Karpas-422 (cell line): ENCODE measurements at regions not wholly inside any gene's neighbourhood (a gene's known extent, or its start where the extent isn't known, plus 50 kb on each side); places are given as distances from the start of the nearest gene placed in this dataset.

ENCODE experiments used
- DNase-seq: peaks from one replicate; pipeline ENCODE4 v3.0.0-alpha.2; 2015
- H2AFZ ChIP-seq: fragments of 200-600 bp; sonication (generic); 2 replicates; pipeline ENCODE4 v1.6.1; 2014; ENCODE audit warnings: antibody characterized with exemption, low read length, mixed read lengths
- H3K27ac ChIP-seq: fragments of 200-600 bp; sonication (generic); 2 replicates; pipeline ENCODE4 v1.5.1; 2014; ENCODE audit warnings: mild to moderate bottlenecking, low read length, moderate library complexity
- H3K27me3 ChIP-seq: fragments of 200-600 bp; sonication (generic); 2 replicates; pipeline ENCODE4 v1.6.1; 2014; ENCODE audit warnings: low read length, mixed read lengths
- H3K36me3 ChIP-seq: fragments of 200-600 bp; sonication (generic); 2 replicates; pipeline ENCODE4 v1.6.1; 2014; ENCODE audit warnings: low read length, mixed read lengths; ENCODE audit not compliant: insufficient read depth
- H3K4me1 ChIP-seq: fragments of 200-600 bp; sonication (generic); 2 replicates; pipeline ENCODE4 v1.6.1; 2014; ENCODE audit warnings: mild to moderate bottlenecking, low read length, mixed read lengths
- H3K4me2 ChIP-seq: fragments of 200-600 bp; sonication (generic); 2 replicates; pipeline ENCODE4 v1.6.1; 2014; ENCODE audit warnings: low read length, low read depth, mild to moderate bottlenecking; ENCODE audit not compliant: poor library complexity, severe bottlenecking
- H3K4me3 ChIP-seq: fragments of 200-600 bp; sonication (generic); 2 replicates; pipeline ENCODE4 v1.5.1; 2014; ENCODE audit warnings: mild to moderate bottlenecking, antibody characterized with exemption, low read length, mixed read lengths
- H3K79me2 ChIP-seq: fragments of 200-600 bp; sonication (generic); 2 replicates; pipeline ENCODE4 v1.6.1; 2014; ENCODE audit warnings: mild to moderate bottlenecking, low read length, mixed read lengths
- H3K9ac ChIP-seq: fragments of 200-600 bp; sonication (generic); 2 replicates; pipeline ENCODE4 v1.6.0; 2014; ENCODE audit warnings: low read length
- H3K9me2 ChIP-seq: fragments of 200-600 bp; sonication (generic), shearing (Covaris generic); replicated peaks from 2 replicates; pipeline ENCODE4 v1.6.0; 2014; ENCODE audit warnings: mild to moderate bottlenecking, low read length, moderate library complexity; ENCODE audit not compliant: insufficient read depth
- H3K9me3 ChIP-seq: fragments of 300-700, 200-600 bp; sonication (generic); 2 replicates; pipeline ENCODE4 v1.6.1; 2014; ENCODE audit warnings: low read length, mixed read lengths
- H4K20me1 ChIP-seq: fragments of 200-600 bp; sonication (generic); 2 replicates; pipeline ENCODE4 v1.6.1; 2014; ENCODE audit warnings: mild to moderate bottlenecking, antibody characterized with exemption, low read length, low read depth; ENCODE audit not compliant: insufficient read depth

DNA sequence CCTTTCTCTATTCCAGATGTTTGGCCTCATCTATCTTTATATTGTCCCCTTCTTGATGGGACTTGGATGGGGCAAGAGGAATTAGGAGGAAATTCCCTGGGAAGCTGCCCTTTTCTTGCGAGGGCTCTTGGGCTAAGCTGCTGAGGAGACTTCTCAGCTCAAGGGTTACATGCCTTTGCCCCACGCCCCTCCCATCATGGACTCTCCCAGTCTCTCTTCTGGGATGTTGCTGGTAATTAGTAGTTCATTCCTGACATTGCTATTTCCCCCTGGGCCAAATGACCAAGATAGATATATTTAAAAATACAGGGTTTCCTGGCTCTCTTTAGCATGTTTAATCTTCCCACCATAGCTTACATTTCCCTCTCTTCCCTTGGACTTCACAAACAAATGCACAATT lies 90.6 kb upstream of the RALGPS2 start:
- no peak overlapping the region for H3K27ac ChIP-seq
- no peaks in the 10 kb centered on the region for H3K9me3 ChIP-seq
- no peak for DNase-seq

DNA sequence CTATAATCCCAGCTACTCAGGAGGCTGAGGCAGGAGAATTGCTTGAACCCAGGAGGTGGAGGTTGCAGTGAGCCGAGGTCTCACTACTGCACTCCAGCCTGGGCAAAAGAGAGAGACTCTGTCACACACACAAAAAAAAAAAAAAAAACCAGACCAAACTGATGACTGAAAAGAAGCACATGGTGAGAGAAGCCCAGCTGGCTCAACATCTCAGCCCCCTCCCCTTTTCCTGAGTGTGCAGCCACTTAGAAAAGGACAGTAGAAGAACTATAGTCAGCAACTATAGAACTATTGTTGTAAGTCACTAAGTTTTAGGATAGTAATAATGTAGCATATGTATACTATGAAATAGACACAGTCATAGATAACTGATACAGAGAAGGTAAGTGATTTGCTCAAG lies 87.2 kb upstream of the RALGPS2 start:
- Histone ChIP-seq H3K9me3 (no peaks in the 10 kb centered on the region), H3K9ac (no peak overlapping the region), H4K20me1 (no peaks in the 10 kb centered on the region), H3K27me3 (no peaks in the 10 kb centered on the region), H3K4me3 (no peak overlapping the region), H3K27ac (no peak overlapping the region), H3K4me1 (peaks cover 29% of the 10 kb centered on the region), H3K4me2 (no peak overlapping the region), H2AFZ (no peak overlapping the region), H3K9me2 (no peaks in the 10 kb centered on the region), H3K36me3 (no peaks in the 10 kb centered on the region), H3K79me2 (no peaks in the 10 kb centered on the region)
- no peak for DNase-seq

More for the DNA sequence above, 90.6 kb upstream of the RALGPS2 start:
- Histone ChIP-seq H3K9ac (no peak overlapping the region), H3K27me3 (no peaks in the 10 kb centered on the region), H2AFZ (0 out of 2 replicates have a peak overlapping the region, but pooled peaks have one; percentile 13), H3K36me3 (no peaks in the 10 kb centered on the region), H3K4me3 (no peak overlapping the region), H3K79me2 (no peaks in the 10 kb centered on the region), H4K20me1 (no peaks in the 10 kb centered on the region), H3K9me2 (no peaks in the 10 kb centered on the region), H3K4me1 (peaks cover 25% of the 10 kb centered on the region), H3K4me2 (no peak overlapping the region)

- Histone ChIP-seq H3K4me1 (peaks cover 41% of the 10 kb centered on the region), H3K4me2 (no peak overlapping the region), H4K20me1 (no peaks in the 10 kb centered on the region), H3K27me3 (no peaks in the 10 kb centered on the region), H2AFZ (no peak overlapping the region), H3K27ac (peak overlapping the region; percentile 66), H3K36me3 (no peaks in the 10 kb centered on the region), H3K9me3 (no peaks in the 10 kb centered on the region), H3K9me2 (no peaks in the 10 kb centered on the region), H3K4me3 (no peak overlapping the region), H3K9ac (no peak overlapping the region), H3K79me2 (peaks cover 3% of the 10 kb centered on the region; the same call in 1 of the 2 replicates)
- DNase-seq: no peak
These were observed 85.7 kb upstream of the RALGPS2 start for GRCh38 chr1:178639326-178639725.

GRCh38 chr1:178642282-178642681 lies 82.8 kb upstream of the RALGPS2 start:
- peaks cover 3% of the 10 kb centered on the region; the same call in 1 of the 2 replicates for H3K79me2 ChIP-seq

DNA sequence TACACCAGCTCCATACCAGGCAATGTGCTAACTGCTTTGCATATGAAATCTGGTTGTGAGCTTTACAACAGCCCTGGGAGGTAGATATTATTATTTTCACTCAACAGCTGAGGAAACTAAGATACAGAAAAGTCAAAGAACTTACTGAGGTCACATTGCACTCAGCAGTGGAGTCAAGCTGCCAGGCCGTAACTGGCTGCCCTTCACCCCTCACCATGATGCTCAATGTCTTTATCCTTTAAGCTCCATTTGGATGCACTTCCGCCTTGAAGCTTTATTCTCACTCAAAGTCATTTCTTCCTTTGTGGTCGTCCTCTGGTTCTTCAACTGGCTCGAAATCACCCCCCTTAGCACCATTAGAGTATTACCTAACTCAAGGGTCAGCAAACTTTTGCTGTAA lies 81.7 kb upstream of the RALGPS2 start:
- Histone ChIP-seq H3K36me3 (no peaks in the 10 kb centered on the region), H3K9me3 (no peaks in the 10 kb centered on the region), H3K27me3 (no peaks in the 10 kb centered on the region), H3K4me3 (no peak overlapping the region), H3K4me1 (peaks cover 69% of the 10 kb centered on the region), H3K79me2 (peaks cover 3% of the 10 kb centered on the region; the same call in 1 of the 2 replicates), H2AFZ (no peak overlapping the region), H4K20me1 (no peaks in the 10 kb centered on the region), H3K9me2 (no peaks in the 10 kb centered on the region), H3K9ac (0 out of 2 replicates have a peak overlapping the region, but pooled peaks have one; percentile 11), H3K4me2 (peak overlapping the region; percentile 70), H3K27ac (peak overlapping the region; percentile 97)
- DNase-seq: no peak

More at GRCh38 chr1:178642282-178642681, 82.8 kb upstream of the RALGPS2 start:
- H3K27me3 ChIP-seq: no peaks in the 10 kb centered on the region
- H3K4me2 ChIP-seq: peak overlapping the region; percentile 70
- no peak overlapping the region; the same call in 1 of the 2 replicates for H3K9ac ChIP-seq
- DNase-seq: no peak
- no peaks in the 10 kb centered on the region for H3K9me3 ChIP-seq
- no peaks in the 10 kb centered on the region for H4K20me1 ChIP-seq
- H3K4me1 ChIP-seq: peaks cover 69% of the 10 kb centered on the region
- H2AFZ ChIP-seq: peak overlapping the region; percentile 54; the same call in 1 of the 2 replicates
- no peak overlapping the region for H3K4me3 ChIP-seq
- H3K27ac ChIP-seq: peak overlapping the region; percentile 97
- H3K36me3 ChIP-seq: no peaks in the 10 kb centered on the region
- H3K9me2 ChIP-seq: no peaks in the 10 kb centered on the region

- H3K4me1 ChIP-seq: peaks cover 64% of the 10 kb centered on the region
- no peaks in the 10 kb centered on the region for H3K9me3 ChIP-seq
- DNase-seq: no peak
- H3K9me2 ChIP-seq: no peaks in the 10 kb centered on the region
- H3K79me2 ChIP-seq: peaks cover 3% of the 10 kb centered on the region; the same call in 1 of the 2 replicates
- peak overlapping the region; percentile 70 for H3K9ac ChIP-seq
- no peaks in the 10 kb centered on the region for H4K20me1 ChIP-seq
- no peak overlapping the region for H2AFZ ChIP-seq
- no peaks in the 10 kb centered on the region for H3K36me3 ChIP-seq
- H3K4me3 ChIP-seq: no peak overlapping the region
- peak overlapping the region; percentile 97 for H3K27ac ChIP-seq
- H3K27me3 ChIP-seq: no peaks in the 10 kb centered on the region
- peak overlapping the region; percentile 70 for H3K4me2 ChIP-seq
These were observed 81.2 kb upstream of the RALGPS2 start for GRCh38 chr1:178643831-178644230.

- Histone ChIP-seq H3K27me3 (no peaks in the 10 kb centered on the region), H3K9me2 (no peaks in the 10 kb centered on the region), H3K4me2 (peak overlapping the region; percentile 70), H3K79me2 (peaks cover 3% of the 10 kb centered on the region; the same call in 1 of the 2 replicates), H3K36me3 (no peaks in the 10 kb centered on the region), H3K9ac (peak overlapping the region; percentile 70), H3K27ac (peak overlapping the region; percentile 97), H3K9me3 (no peaks in the 10 kb centered on the region), H2AFZ (no peak overlapping the region), H4K20me1 (no peaks in the 10 kb centered on the region), H3K4me3 (peak overlapping the region; percentile 51; the same call in 1 of the 2 replicates), H3K4me1 (peaks cover 62% of the 10 kb centered on the region)
- peak; percentile 76 for DNase-seq
These were observed 80.5 kb upstream of the RALGPS2 start for GRCh38 chr1:178644308-178645120.

DNA sequence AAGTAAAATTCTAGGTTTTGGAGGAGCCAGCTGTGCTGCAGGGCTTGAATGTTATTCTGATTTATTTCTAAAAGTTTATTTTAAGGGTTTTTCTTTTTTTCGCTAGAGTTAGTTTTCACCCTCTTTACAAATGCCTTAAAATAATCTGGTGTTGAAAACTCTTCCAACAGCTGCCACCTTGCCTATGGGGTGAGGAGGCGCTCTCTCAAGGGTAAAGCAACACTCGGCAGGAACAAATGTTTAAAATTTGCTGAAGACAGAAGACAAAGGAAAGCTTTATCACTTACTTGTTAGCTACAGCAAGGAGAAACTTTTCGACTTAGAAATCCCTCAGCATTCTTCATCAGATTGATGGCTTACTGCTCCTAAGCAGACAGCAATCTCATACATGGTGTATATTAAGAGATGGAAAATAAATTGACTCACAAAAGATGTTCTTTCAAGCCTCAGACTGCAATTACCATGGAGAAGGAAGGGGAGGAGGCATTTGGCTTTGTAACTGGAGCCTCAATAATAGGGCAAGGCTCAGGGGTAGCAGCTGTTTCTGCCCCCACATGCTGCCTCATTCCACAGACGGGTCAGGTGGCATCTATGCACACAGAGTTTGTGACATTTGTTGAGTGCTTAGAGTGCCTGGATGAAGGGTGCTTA lies 79.8 kb upstream of the RALGPS2 start:
- H3K27ac ChIP-seq: peak overlapping the region; percentile 97
- peak overlapping the region; percentile 70 for H3K9ac ChIP-seq
- H4K20me1 ChIP-seq: no peaks in the 10 kb centered on the region
- peaks cover 3% of the 10 kb centered on the region; the same call in 1 of the 2 replicates for H3K79me2 ChIP-seq
- no peaks in the 10 kb centered on the region for H3K9me2 ChIP-seq
- no peaks in the 10 kb centered on the region for H3K27me3 ChIP-seq
- no peaks in the 10 kb centered on the region for H3K9me3 ChIP-seq
- DNase-seq: peak; percentile 72
- H3K4me1 ChIP-seq: peaks cover 65% of the 10 kb centered on the region
- peak overlapping the region; percentile 70 for H3K4me2 ChIP-seq
- peak overlapping the region; percentile 51 for H3K4me3 ChIP-seq
- H2AFZ ChIP-seq: 0 out of 2 replicates have a peak overlapping the region, but pooled peaks have one; percentile 36
- no peaks in the 10 kb centered on the region for H3K36me3 ChIP-seq
